GM23248 (cell line): ENCODE measurements at regions not wholly inside any gene's neighbourhood (a gene's known extent, or its start where the extent isn't known, plus 50 kb on each side); places are given as distances from the start of the nearest gene placed in this dataset.

Experiments used
- EZH2 ChIP-seq: fragments of 200-600 bp; sonication (generic); IDR thresholded peaks from 2 replicates; pipeline ENCODE4 v1.6.1; 2018; ENCODE audit warnings: antibody characterized with exemption, mild to moderate bottlenecking; ENCODE audit not compliant: insufficient read depth, poor library complexity, severe bottlenecking
- EZH2phosphoT487 ChIP-seq: fragments of 200-600 bp; sonication (generic); IDR thresholded peaks from 2 replicates; pipeline ENCODE4 v1.6.1; 2018; ENCODE audit warnings: antibody characterized with exemption, moderate library complexity, mild to moderate bottlenecking, low read depth; ENCODE audit not compliant: insufficient read depth

DNA sequence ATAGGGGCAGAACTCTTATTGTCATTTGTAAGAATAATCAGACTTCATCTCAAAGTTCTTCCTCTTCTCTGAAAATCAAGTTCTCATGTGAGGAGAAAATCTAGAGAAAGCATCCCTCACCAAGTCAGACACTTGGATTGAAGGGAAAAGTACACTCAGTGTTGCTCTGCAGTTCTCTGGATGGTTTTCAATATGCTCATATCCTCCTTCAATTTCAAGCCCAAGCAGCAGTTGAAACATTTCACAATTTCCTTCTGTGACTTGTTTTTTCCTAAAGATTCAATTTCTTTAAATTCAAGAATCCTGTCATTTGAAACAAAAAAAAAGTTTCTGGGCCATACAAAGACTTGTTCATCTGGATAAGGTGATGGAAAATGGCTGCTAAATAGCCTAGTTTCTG lies 140.2 kb upstream of the AHI1 start:
- TF ChIP-seq EZH2phosphoT487 (no peak), EZH2 (no peak)
